Activated CD4-positive, alpha-beta T cell treated with anti-CD3 and anti-CD28 coated beads, Interleukin-2, amount 10 ng/mL, durations not matched to agents 24 days and 14 days (primary cell): ENCODE measurements at regions not wholly inside any gene's neighbourhood (a gene's known extent, or its start where the extent isn't known, plus 50 kb on each side); places are given as distances from the start of the nearest gene placed in this dataset.

Source experiments
- DNase-seq: peaks from one replicate; pipeline ENCODE4 v3.0.0; 2022
- H3K27ac Mint-ChIP-seq: one replicate; pipeline ENCODE4 v1.8.0; 2022; ENCODE audit warnings: mild to moderate bottlenecking, mixed read lengths
- H3K27me3 Mint-ChIP-seq: one replicate; pipeline ENCODE4 v1.8.0; 2022; ENCODE audit warnings: mixed read lengths
- H3K36me3 Mint-ChIP-seq: one replicate; pipeline ENCODE4 v1.8.0; 2022; ENCODE audit warnings: low read depth, mild to moderate bottlenecking, mixed read lengths
- H3K4me1 Mint-ChIP-seq: one replicate; pipeline ENCODE4 v1.8.0; 2021; ENCODE audit warnings: mixed read lengths
- H3K4me3 Mint-ChIP-seq: one replicate; pipeline ENCODE4 v1.8.0; 2022; ENCODE audit warnings: mild to moderate bottlenecking, moderate library complexity, mixed read lengths
- H3K9me3 Mint-ChIP-seq: one replicate; pipeline ENCODE4 v1.8.0; 2021; ENCODE audit warnings: mixed read lengths
- intact Hi-C: fragments of 100-400 bp; cut with micrococcal nuclease; formaldehyde crosslinking; loops from one replicate; pipeline ENCODE4 v1.15.1; 2023

DNA sequence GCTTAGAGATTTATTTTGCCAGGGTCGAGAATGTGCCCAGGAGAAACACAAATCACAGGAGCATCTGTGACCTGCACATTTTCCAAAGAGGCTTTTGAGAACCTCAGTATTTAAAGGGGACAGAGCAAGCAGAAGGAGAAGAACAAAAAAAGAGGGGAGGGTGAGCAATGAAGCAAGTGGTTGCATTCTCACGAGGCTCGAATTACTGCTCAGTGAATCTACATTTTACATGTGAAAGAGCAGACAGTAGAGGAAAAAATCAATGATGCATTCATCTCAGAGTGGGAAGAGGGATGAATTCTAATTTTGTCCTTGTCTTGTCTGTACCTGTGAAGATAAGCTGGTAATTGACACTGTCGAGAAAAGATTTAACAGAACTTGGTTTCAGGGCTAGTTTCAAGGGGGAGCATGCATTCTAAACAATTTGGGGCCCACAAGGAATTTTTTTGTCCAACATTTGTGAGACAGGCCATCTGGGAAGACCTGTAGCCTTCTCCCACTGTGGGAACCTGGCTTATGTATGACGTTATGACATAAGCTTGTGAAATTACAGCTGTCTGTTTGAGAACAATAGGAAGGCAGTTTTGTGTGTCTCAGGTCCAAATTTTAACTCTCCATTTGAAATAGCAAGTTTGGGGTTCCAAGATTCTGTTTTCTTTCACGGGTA is 855.1 kb downstream of the SLITRK5 start:
- DNase-seq, result no peak
- Mint-ChIP-seq H3K4me1 (no peaks in the 10 kb centered on the region), H3K36me3 (no peaks in the 10 kb centered on the region), H3K27me3 (no peaks in the 10 kb centered on the region), H3K4me3 (no peak overlapping the region), H3K9me3 (no peaks in the 10 kb centered on the region), H3K27ac (no peak overlapping the region)
- intact Hi-C loops, result no loop called here

GRCh38 chr13:88526853-88527215 is 855.7 kb downstream of the SLITRK5 start:
- no peaks in the 10 kb centered on the region for H3K4me1 Mint-ChIP-seq
- H3K27ac Mint-ChIP-seq, result no peak overlapping the region
- intact Hi-C loops, result no loop called here
- H3K27me3 Mint-ChIP-seq, result no peaks in the 10 kb centered on the region
- H3K36me3 Mint-ChIP-seq, result no peaks in the 10 kb centered on the region
- H3K9me3 Mint-ChIP-seq, result no peaks in the 10 kb centered on the region
- DNase-seq, result no peak
- no peak overlapping the region for H3K4me3 Mint-ChIP-seq

GRCh38 chr13:88541994-88542393 is 870.8 kb downstream of the SLITRK5 start:
- intact Hi-C loops, result no loop called here
- no peaks in the 10 kb centered on the region for H3K36me3 Mint-ChIP-seq

DNA sequence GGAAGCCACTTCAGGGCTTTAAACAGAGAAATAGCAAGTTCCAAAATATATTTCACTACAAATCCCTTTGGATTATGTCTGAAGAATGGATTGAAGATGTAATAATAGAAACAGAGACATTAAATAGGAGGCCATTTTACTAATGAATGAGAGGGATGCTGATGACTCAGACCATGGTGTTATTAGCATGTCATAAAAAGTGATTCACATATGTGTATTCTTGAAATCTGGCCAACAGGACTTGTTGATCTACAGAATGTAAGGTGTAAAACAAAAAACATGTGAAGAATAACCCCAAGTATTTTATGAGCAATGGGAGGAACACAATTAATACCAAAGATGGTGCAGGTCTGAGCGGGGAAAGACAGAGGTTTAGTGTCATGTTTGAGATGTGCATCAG is 873.7 kb downstream of the SLITRK5 start:
- intact Hi-C loops, result no loop called here
- Mint-ChIP-seq H3K27ac (no peak overlapping the region), H3K27me3 (no peaks in the 10 kb centered on the region), H3K4me1 (no peaks in the 10 kb centered on the region), H3K4me3 (no peak overlapping the region), H3K36me3 (no peaks in the 10 kb centered on the region), H3K9me3 (peaks cover 8% of the 10 kb centered on the region)
- no peak for DNase-seq

More at GRCh38 chr13:88541994-88542393, 870.8 kb downstream of the SLITRK5 start:
- Mint-ChIP-seq H3K4me3 (no peak overlapping the region), H3K27me3 (no peaks in the 10 kb centered on the region), H3K9me3 (peaks cover 8% of the 10 kb centered on the region), H3K27ac (no peak overlapping the region), H3K4me1 (no peaks in the 10 kb centered on the region)
- DNase-seq, result no peak

- H3K27ac Mint-ChIP-seq, result no peak overlapping the region
- H3K4me1 Mint-ChIP-seq, result no peaks in the 10 kb centered on the region
- intact Hi-C loops, result no loop called here
- no peaks in the 10 kb centered on the region for H3K27me3 Mint-ChIP-seq
- no peak for DNase-seq
- H3K4me3 Mint-ChIP-seq, result no peak overlapping the region
- H3K9me3 Mint-ChIP-seq, result no peaks in the 10 kb centered on the region
- H3K36me3 Mint-ChIP-seq, result no peaks in the 10 kb centered on the region
These were observed 881.8 kb downstream of the SLITRK5 start for GRCh38 chr13:88552966-88553365.

DNA sequence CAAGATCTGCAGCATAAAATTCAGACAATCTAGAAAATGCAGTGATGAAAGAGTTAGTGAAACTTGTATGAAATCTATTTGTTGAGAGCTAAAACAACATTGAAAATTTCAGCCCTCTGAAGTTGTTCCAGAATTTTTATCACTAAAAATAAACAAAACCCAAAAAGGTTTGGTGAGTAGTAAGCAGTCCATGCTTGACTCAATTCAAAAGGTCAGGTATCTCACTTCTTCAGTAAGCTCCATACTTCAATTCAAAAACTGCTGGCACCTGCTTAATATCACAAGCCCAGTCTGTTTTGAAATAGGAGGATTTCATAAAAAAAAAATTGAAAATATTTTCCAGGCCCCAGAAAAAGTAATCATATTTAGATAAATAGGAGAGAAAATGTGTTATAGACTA is 894.4 kb downstream of the SLITRK5 start:
- intact Hi-C loops, result no loop called here
- DNase-seq, result no peak
- H3K27me3 Mint-ChIP-seq, result no peaks in the 10 kb centered on the region
- H3K36me3 Mint-ChIP-seq, result no peaks in the 10 kb centered on the region
- no peaks in the 10 kb centered on the region for H3K9me3 Mint-ChIP-seq
- no peak overlapping the region for H3K4me3 Mint-ChIP-seq
- no peaks in the 10 kb centered on the region for H3K4me1 Mint-ChIP-seq
- H3K27ac Mint-ChIP-seq, result no peak overlapping the region

- intact Hi-C loops, result no loop called here
- Mint-ChIP-seq H3K27me3 (no peaks in the 10 kb centered on the region), H3K36me3 (no peaks in the 10 kb centered on the region), H3K4me1 (no peaks in the 10 kb centered on the region), H3K27ac (no peak overlapping the region), H3K4me3 (no peak overlapping the region), H3K9me3 (no peaks in the 10 kb centered on the region)
- no peak for DNase-seq
These were observed 914.7 kb downstream of the SLITRK5 start for GRCh38 chr13:88585861-88586260.

DNA sequence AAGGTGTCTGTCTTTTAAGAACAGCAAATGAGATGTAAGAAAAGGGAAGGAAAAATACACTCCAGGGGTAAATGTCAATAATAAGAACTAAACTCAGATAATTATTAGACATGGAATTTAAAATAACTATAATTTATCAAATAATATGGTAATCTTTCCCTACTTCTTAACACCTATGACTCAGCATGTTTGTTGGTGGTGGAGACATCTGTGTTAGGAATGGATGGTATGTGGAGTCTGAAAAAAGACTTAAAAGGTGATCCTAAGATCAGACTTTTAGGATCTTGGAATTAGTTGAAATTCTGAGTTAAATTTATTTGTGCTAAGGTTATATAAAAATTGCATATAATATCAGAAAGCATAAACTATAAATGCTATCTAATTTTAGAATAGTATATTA is 915.1 kb downstream of the SLITRK5 start:
- no peaks in the 10 kb centered on the region for H3K9me3 Mint-ChIP-seq
- no peak overlapping the region for H3K27ac Mint-ChIP-seq
- intact Hi-C loops, result no loop called here
- no peaks in the 10 kb centered on the region for H3K27me3 Mint-ChIP-seq
- no peak for DNase-seq
- H3K36me3 Mint-ChIP-seq, result no peaks in the 10 kb centered on the region
- no peak overlapping the region for H3K4me3 Mint-ChIP-seq
- no peaks in the 10 kb centered on the region for H3K4me1 Mint-ChIP-seq

GRCh38 chr13:88590574-88590973 is 919.4 kb downstream of the SLITRK5 start:
- H3K36me3 Mint-ChIP-seq, result no peaks in the 10 kb centered on the region
- intact Hi-C loops, result no loop called here
- H3K9me3 Mint-ChIP-seq, result no peaks in the 10 kb centered on the region
- no peaks in the 10 kb centered on the region for H3K4me1 Mint-ChIP-seq
- no peak overlapping the region for H3K27ac Mint-ChIP-seq
- H3K27me3 Mint-ChIP-seq, result no peaks in the 10 kb centered on the region
- DNase-seq, result no peak
- no peak overlapping the region for H3K4me3 Mint-ChIP-seq

GRCh38 chr13:88592105-88592504 is 920.9 kb downstream of the SLITRK5 start:
- no peak overlapping the region for H3K27ac Mint-ChIP-seq
- intact Hi-C loops, result no loop called here
- H3K4me1 Mint-ChIP-seq, result no peaks in the 10 kb centered on the region
- H3K9me3 Mint-ChIP-seq, result no peaks in the 10 kb centered on the region
- DNase-seq, result no peak
- no peaks in the 10 kb centered on the region for H3K27me3 Mint-ChIP-seq
- no peak overlapping the region for H3K4me3 Mint-ChIP-seq
- H3K36me3 Mint-ChIP-seq, result no peaks in the 10 kb centered on the region

DNA sequence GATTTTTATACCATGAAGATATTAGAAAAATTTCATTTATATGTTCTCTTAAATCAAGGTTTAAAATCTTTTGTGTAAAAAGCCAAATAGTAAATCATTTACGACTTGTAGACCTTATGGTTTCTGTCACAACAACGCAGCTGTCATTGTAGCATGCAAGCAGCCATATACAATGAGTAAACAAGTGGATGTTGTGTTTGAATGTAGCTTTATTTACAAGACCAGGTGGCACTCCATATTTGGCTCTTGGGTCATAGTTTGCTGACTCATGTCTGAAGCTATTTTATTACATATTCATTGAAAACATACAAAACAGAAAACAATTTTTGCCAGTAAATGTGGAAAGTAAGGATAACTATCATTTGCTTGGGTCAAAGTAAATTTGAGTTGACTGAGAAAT is 930.8 kb downstream of the SLITRK5 start:
- intact Hi-C loops, result no loop called here
- no peaks in the 10 kb centered on the region for H3K27me3 Mint-ChIP-seq

DNA sequence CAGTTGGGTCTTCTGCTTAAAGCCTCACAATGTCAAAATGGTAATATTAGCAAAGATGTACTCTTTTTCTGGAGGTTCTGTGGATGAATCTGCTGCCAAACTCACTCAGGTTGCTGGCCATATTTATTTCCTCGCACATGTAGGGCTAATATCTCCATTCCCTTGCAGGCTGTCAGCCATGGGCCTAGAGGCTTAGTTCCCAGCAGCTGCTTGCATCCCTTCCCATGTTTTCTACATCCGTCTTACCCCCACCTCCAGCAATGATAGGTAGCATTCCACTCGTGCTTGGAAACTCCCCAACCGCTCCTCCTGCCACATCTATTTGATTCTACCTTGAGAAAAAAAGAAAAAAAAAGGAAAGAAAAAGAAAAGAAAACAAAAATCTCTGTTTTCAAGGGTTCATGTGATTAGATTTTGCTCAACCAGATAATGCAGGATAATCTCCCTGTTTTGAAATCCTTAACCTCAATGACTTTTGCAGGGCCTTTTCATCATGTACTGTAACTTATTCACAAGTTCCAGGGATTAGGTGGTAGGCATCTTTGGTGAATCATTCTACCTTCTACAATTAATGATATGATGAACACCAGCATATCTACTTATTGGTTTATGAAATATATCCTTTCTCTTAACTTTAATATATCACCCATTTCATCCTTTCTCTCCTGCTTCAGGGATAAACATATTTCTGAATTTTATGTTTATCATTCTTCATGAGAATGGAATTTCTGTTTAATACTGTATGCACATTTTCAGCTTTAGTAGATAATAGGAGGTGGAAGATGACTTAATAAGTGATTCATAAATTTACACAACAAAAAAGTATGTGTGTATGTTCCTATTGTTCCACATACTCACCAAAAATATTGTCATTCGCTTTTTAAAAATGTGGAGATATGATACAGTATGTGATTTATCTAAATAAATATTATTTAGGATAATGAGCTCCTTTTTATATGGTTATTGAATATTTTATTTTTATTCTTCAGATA is 931.9 kb downstream of the SLITRK5 start:
- H3K27ac Mint-ChIP-seq, result no peak overlapping the region
- intact Hi-C loops, result no loop called here
- no peaks in the 10 kb centered on the region for H3K27me3 Mint-ChIP-seq
- no peaks in the 10 kb centered on the region for H3K36me3 Mint-ChIP-seq
- H3K4me3 Mint-ChIP-seq, result no peak overlapping the region
- H3K9me3 Mint-ChIP-seq, result no peaks in the 10 kb centered on the region
- no peaks in the 10 kb centered on the region for H3K4me1 Mint-ChIP-seq
- no peak for DNase-seq

More for the DNA sequence above, 930.8 kb downstream of the SLITRK5 start:
- Mint-ChIP-seq H3K4me3 (no peak overlapping the region), H3K9me3 (no peaks in the 10 kb centered on the region), H3K4me1 (no peaks in the 10 kb centered on the region), H3K27ac (no peak overlapping the region), H3K36me3 (no peaks in the 10 kb centered on the region)
- no peak for DNase-seq

- intact Hi-C loops, result no loop called here
- no peaks in the 10 kb centered on the region for H3K36me3 Mint-ChIP-seq
- no peak overlapping the region for H3K27ac Mint-ChIP-seq
- H3K4me1 Mint-ChIP-seq, result peaks cover 3% of the 10 kb centered on the region
- no peaks in the 10 kb centered on the region for H3K27me3 Mint-ChIP-seq
- H3K9me3 Mint-ChIP-seq, result peaks cover 9% of the 10 kb centered on the region
- H3K4me3 Mint-ChIP-seq, result no peak overlapping the region
- no peak for DNase-seq
These were observed 946.0 kb downstream of the SLITRK5 start for GRCh38 chr13:88617176-88617575.

GRCh38 chr13:88622362-88622973 is 951.3 kb downstream of the SLITRK5 start:
- Mint-ChIP-seq H3K27me3 (no peaks in the 10 kb centered on the region), H3K9me3 (peaks cover 5% of the 10 kb centered on the region), H3K36me3 (no peaks in the 10 kb centered on the region), H3K4me3 (peak overlapping the region; percentile 6), H3K4me1 (peaks cover 6% of the 10 kb centered on the region), H3K27ac (peak overlapping the region; percentile 11)
- DNase-seq, result peak; percentile 75
- intact Hi-C loops, result no loop called here
